ENCODE measurements at regions not wholly inside any gene's neighbourhood (a gene's known extent, or its start where the extent isn't known, plus 50 kb on each side); places are given as distances from the start of the nearest gene placed in this dataset.
A peak's percentile ranks its signal among the peaks of the same experiment; 100 is the strongest.

GRCh38 chr3:41117398-41117870, 81.9 kb upstream of the CTNNB1 start:
- DNase-seq: peak; percentile 81 to 95 (median 88)
- TF ChIP-seq CTCF (IDR thresholded peaks at IDR 0.05) (peak in 2 of 6 experiments; percentile 34 to 36), POLR2A (IDR thresholded peaks at IDR 0.05) (no peak)
- peak overlapping the region; percentile 25 to 67 (median 44) for H3K27ac ChIP-seq
- H3K9me3 ChIP-seq: no peaks in the 10 kb centered on the region
- no peaks in the 10 kb centered on the region for H3K36me3 ChIP-seq
- no peaks in the 10 kb centered on the region for H3K27me3 ChIP-seq
- H3K4me1 ChIP-seq: peaks cover 0 to 21% (median 5%) of the 10 kb centered on the region in 4 donors
- H3K4me3 ChIP-seq: peak overlapping the region in 1 of 4 donors; percentile 24

GRCh38 chr3:41118461-41119390, 80.6 kb upstream of the CTNNB1 start:
- Histone ChIP-seq H3K4me1 (peaks cover 0 to 21% (median 5%) of the 10 kb centered on the region in 4 donors), H3K27me3 (no peaks in the 10 kb centered on the region), H3K27ac (peak overlapping the region in 1 of 4 donors; percentile 38), H3K36me3 (no peaks in the 10 kb centered on the region), H3K9me3 (no peaks in the 10 kb centered on the region), H3K4me3 (no peak overlapping the region)
- DNase-seq: peak in 2 of 3 donors; percentile 57 to 79
- TF ChIP-seq CTCF (IDR thresholded peaks at IDR 0.05): no peak
- no peak for TF ChIP-seq POLR2A (IDR thresholded peaks at IDR 0.05)

- H3K4me3 ChIP-seq: no peak overlapping the region
- no peak for DNase-seq
- H3K27ac ChIP-seq: no peak overlapping the region
- no peaks in the 10 kb centered on the region for H3K27me3 ChIP-seq
- TF ChIP-seq CTCF (IDR thresholded peaks at IDR 0.05) (no peak), POLR2A (IDR thresholded peaks at IDR 0.05) (no peak)
- H3K4me1 ChIP-seq: peaks cover 0 to 21% (median 5%) of the 10 kb centered on the region in 4 donors
- no peaks in the 10 kb centered on the region for H3K9me3 ChIP-seq
- H3K36me3 ChIP-seq: no peaks in the 10 kb centered on the region
These were observed 78.8 kb upstream of the CTNNB1 start for GRCh38 chr3:41120460-41120859.

- Histone ChIP-seq H3K27me3 (no peaks in the 10 kb centered on the region), H3K36me3 (no peaks in the 10 kb centered on the region), H3K4me3 (no peak overlapping the region), H3K27ac (no peak overlapping the region), H3K4me1 (no peaks in the 10 kb centered on the region), H3K9me3 (peaks cover 0 to 6% (median 0%) of the 10 kb centered on the region in 4 donors)
- TF ChIP-seq POLR2A (IDR thresholded peaks at IDR 0.05) (no peak), CTCF (IDR thresholded peaks at IDR 0.05) (no peak)
- no peak for DNase-seq
These were observed 74.0 kb upstream of the CTNNB1 start for GRCh38 chr3:41125258-41125657.

GRCh38 chr3:41126472-41126871, 72.8 kb upstream of the CTNNB1 start:
- H3K9me3 ChIP-seq: peaks cover 0 to 6% (median 0%) of the 10 kb centered on the region in 4 donors
- no peaks in the 10 kb centered on the region for H3K36me3 ChIP-seq
- no peaks in the 10 kb centered on the region for H3K4me1 ChIP-seq
- H3K4me3 ChIP-seq: no peak overlapping the region
- H3K27me3 ChIP-seq: no peaks in the 10 kb centered on the region
- DNase-seq: no peak
- no peak overlapping the region for H3K27ac ChIP-seq
- TF ChIP-seq CTCF (IDR thresholded peaks at IDR 0.05) (no peak), POLR2A (IDR thresholded peaks at IDR 0.05) (no peak)
